GM18508 (cell line): ENCODE measurements at regions not wholly inside any gene's neighbourhood (a gene's known extent, or its start where the extent isn't known, plus 50 kb on each side); places are given as distances from the start of the nearest gene placed in this dataset.

ENCODE experiments used
- ATAC-seq: cut with Tn5 transposase; IDR thresholded peaks from one replicate; pipeline ENCODE4 v1.9.1; 2021; ENCODE audit warnings: moderate number of reproducible peaks; ENCODE audit not compliant: insufficient read depth, unreplicated experiment

DNA sequence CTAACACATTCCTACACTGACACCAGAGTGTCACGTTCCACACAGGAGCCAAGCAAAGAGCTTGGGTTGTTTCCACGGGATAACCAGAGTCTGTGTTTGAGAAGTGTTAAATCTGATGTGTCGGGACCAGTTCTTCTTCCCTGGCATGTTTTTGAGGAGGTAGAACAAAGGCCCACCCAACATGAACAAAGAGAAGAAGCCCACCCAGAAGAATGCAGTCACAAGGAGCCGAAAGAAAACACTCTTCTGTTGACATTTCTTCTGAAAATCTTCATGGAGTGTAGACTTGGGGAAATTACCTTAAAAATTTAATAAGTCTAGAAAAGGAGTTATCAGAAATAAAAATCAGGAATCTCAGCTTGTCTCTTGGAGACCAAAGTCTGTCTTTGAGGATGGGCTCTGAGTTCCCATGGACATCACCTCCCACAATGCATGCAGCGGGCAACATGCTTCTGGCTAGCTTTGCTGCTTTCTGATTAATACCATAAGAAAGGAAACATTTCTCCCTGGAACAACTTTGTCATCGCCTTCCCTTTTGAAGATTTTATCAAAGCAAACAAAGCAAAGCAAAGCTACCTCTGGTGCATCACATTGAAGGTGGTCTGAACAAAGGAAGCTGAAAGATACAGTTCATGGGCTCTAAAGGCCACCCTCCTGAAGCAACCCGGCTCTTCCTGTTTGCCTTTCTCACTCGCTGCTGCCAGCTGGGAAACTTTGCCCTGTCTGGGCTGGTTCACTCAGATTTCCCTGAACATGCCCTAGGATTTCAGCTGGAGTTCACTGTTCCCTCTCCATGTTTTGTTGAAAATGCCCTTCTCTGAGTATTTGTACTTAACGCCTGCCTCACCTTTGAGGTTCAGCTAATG lies 448.1 kb downstream of the KIF16B start:
- ATAC-seq, result no peak

DNA sequence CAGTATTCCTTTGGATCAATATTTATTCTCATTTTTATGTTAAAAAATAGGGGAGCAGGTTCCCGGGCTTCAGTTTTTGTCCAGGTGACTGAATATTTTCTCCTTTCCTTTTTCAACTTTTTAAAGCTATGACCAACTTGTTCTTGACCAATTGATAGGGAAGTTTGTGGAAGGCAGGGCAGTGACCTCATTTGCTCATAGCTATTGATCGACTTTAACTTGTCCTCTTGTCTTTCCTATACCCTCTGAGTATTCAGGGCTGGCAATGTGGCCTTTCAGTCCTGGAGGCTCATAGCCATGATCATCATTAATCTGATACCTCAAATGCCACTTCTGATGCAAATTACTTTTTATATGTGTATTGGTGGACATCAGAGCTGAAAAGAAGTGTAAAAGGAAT lies 448.8 kb downstream of the KIF16B start:
- no peak for ATAC-seq

DNA sequence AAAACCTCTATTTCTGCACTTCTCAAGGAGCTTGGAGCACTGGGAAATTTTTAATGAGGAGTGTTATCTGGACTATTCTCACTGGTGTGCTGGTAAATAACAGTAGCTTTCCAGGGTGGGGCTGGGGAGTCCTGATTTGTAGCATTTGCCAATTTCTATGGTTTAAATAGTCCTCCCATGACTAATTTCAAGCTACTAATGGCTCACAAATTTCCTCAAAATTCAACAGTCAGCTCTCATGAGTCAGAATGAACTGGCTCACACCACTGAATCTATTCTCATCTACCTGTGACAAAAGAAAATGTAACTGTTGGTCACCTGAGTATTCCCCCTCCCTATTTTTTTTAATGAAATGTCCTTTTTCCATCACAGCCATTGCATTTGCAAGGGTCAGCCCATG lies 449.6 kb downstream of the KIF16B start:
- ATAC-seq, result no peak

DNA sequence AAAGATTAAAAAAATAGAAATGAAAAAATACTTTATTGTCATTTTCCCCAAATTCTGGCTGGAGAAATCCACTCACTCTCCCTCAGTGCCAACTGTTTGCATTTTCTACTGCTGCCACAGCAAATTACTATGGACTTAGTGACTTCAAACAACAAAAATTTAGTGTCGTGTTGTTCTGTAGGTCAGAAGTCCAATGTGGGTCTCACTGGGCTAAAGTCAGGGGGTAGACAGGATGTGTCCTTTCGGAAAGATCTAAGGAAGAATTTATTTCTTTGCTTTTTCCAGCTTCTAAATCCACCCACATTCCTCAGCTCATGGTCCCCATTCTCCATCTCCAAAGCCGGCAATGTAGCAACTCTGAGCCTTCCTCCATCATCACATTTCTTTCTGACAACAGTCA lies 453.3 kb downstream of the KIF16B start:
- no peak for ATAC-seq

DNA sequence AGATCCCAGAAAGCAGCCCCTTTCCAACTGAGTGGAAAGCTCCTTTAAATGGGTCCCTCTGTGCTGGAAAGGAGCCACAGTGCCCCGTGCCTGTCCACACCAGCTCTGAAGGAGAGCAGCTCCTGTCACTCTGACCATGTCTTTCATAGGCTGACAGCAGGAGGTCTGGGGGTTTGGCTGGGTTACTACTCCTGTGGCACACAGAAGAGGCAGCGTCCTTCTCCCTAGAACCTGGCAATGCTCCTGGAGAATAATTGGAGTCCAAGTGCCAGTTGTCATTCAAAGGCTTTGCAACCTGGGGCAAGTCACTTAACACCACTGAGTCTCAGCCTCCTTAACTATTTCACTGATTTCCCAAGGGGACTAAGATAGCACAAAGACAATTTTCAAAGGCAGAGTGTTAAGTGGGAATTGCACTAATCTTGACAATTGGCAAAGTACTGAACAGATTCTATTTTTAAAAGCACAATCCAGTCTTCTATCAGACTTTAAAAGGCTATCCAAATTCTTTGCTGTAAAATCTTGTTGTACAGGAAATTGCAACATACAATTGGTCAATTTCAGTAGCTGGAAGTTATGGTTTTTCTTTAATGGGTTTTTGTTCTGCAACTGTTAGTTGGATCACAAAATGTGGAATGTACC lies 457.2 kb downstream of the KIF16B start:
- no peak for ATAC-seq

DNA sequence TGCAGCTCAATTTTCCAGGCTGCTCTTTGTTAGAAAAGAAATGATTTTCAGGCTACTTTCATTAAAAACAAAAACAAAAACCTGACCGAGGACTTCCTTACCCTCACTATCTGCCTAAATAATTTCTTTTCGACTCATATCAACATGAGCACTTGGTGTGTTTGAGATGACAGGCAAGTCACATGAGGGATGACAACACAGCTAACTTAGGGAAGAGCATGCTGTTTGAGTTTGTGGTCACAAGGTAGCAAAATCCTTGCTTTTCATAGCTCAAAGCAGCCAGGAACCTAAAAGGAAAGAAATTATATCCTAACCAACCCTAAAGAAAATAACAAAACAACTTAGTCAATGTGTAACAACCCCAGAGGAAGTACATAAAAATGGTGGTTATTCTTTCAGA lies 459.5 kb downstream of the KIF16B start:
- no peak for ATAC-seq

DNA sequence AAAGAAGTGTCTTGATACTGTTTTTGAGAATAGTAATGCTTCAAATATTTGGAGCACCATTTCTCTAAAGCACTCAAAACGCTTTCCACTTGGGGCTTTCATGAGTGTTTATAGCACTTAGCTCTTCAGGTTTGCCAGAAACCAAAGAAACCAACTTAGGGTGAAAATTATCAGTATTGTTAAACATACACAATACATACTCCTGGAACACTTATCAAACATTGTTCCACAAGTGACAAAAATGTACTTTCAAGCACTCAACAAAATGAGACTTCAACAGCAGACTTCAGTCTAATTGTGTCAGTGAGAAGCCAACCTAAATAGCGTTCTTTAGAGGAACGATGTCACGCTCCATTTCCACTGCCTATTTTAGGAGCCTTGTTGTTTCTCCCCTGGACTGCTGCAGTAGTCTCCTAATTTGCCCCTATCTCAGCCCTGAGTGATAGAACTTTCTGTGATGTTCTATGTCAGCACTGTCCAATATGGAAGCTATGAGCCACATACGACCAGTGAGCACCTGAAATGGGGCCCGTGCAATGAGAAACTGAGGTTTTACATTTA lies 461.3 kb downstream of the KIF16B start:
- ATAC-seq, result no peak

DNA sequence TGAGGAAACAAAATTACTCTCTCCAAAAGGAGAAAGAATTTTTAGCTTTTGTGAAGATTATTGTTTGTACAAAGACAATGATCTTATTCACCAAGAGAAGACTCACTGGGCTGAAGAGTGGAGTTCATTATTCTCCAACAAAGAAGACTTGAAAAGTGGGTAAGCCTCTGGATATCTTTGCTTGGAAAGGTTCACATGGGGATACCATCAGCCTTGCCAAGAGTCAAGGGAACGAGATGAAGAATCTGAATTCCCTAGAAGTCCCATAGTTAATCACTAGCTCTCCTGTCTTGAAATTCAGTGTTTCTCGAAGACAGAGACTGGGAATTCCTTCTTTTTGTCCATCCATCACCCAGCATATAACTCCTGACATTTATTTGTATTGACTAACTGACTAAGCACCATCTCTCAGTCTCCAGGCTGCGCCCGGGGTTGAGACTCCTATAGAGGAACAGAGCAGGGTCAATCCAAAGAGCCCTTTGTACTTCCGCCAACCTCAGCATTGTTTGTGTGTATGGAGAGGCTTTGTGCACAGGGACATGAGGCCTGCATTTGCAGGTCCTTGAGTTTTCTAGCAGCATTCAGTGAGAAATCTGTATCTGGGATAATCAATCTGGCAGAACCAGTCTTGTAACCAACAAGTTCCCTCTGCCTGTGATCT lies 461.9 kb downstream of the KIF16B start:
- no peak for ATAC-seq

DNA sequence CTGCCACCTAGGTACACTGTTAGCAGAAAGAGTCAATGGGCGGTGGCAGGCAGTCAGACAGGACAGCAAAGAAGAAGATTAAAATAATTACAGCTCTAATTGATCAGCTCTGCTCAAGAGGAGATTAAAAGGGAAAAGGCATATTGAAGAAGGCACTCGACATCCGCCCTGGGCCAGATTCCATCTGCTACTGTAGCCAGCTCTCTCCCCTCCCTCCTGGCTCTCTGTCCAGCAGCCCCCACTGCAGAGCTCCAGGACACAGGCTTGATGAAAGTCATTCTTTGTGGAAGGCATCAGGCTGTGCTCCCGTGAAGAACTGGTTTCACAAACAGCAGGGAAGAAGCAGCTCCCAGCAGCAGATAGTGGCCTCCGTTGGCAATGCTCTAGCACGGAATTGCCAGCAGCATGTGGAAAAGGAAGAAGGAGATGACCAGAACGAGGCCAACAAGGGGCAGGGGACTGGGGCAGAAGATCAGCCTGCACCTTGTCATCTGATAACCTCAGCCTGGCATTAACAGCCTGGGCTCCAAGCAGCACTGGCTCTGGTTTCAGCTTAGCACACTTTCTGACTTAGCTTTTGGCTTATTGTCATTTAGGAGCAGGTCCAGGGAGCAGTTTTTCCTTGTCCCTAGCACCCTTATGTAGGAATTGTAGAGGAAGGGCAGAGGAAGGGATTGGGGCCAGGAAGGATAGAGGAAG lies 465.9 kb downstream of the KIF16B start:
- ATAC-seq, result no peak

DNA sequence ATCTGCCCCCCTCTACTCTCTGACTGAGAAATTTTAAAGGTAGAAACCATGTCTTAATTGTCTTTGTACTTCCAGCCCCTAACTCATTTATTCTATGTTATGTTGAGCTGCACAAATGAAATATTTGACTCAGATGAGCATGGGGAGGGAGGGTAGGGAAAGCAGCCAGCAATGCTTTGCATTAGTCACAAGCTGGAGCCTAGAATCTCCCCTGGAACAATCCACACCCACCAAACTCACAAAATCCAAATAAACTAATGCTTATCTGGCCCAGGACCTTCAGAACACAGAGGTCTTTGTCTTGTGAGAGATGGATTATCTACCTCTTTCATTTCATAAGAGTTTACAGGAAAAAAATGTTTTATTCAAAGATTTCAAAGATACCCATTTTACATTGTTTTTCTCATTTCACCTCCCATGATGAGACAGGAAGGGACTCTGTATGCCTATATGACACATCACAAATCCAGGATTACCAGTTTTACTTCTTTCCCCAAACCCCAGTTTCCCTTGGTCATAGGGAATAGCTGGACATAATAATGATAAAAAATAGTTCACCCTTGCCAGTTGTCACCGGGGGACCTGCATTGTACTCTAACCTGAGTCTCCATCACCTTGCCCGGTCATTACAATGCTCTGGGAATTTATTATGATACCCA lies 466.9 kb downstream of the KIF16B start:
- ATAC-seq, result no peak

DNA sequence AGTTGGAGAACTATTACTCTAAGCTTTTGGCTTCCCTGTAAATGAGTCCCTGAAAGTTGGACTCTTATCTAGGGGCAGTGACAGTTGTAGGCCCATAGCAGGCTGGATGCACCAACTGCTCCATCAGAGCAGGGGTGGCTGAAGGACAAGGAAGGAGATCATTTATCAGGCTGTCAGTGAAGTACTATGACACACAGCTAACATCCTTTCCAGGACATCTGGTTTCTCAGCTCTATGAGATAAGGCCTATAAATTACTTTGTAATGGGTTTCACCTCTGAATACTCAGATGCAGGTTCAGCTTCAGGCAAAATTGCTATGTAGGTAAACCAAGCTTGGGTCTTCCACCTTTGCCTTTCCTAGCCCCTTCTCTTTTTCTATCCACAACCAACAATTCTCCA lies 468.5 kb downstream of the KIF16B start:
- no peak for ATAC-seq
